ENCODE measurements at regions not wholly inside any gene's neighbourhood (a gene's known extent, or its start where the extent isn't known, plus 50 kb on each side); places are given as distances from the start of the nearest gene placed in this dataset.

GRCh38 chr15:39154776-39155175 is 426.1 kb upstream of the THBS1 start:
- TF ChIP-seq CTCF (conservative IDR thresholded peaks at IDR 0.05; ENCODE audit: low read depth, low read length) (no peak), EZH2 (IDR thresholded peaks at IDR 0.05; ENCODE audit: borderline replicate concordance, low read depth, low read length, poor library complexity, severe bottlenecking) (no peak)
